Fibroblast of lung (primary cell): ENCODE measurements at regions not wholly inside any gene's neighbourhood (a gene's known extent, or its start where the extent isn't known, plus 50 kb on each side); places are given as distances from the start of the nearest gene placed in this dataset.

Source experiments
- DNase-seq, 2 donors: peaks; one replicate each; pipeline versions ENCODE4 v3.0.0 to v3.0.0-alpha.2; 2010; ENCODE audit warnings: low read depth in 2 of 2
- H2AFZ ChIP-seq: 2 replicates; pipeline ENCODE4 v1.5.1; 2012; ENCODE audit warnings: low read length, control low read depth, inconsistent platforms
- H3K27ac ChIP-seq: 2 replicates; pipeline ENCODE4 v1.5.1; 2011; ENCODE audit warnings: low read length, control low read depth; ENCODE audit not compliant: insufficient read depth
- H3K27me3 ChIP-seq: 2 replicates; pipeline ENCODE4 v1.5.1; 2011; ENCODE audit warnings: mild to moderate bottlenecking, low read length; ENCODE audit not compliant: control insufficient read depth, insufficient read depth
- H3K36me3 ChIP-seq: 2 replicates; pipeline ENCODE4 v1.5.1; 2011; ENCODE audit warnings: low read length; ENCODE audit not compliant: control insufficient read depth, insufficient read depth
- H3K4me1 ChIP-seq: 2 replicates; pipeline ENCODE4 v1.5.1; 2011; ENCODE audit warnings: low read length; ENCODE audit not compliant: control insufficient read depth, insufficient read depth; ENCODE audit errors: extremely low read depth
- H3K4me2 ChIP-seq: 2 replicates; pipeline ENCODE4 v1.5.1; 2011; ENCODE audit warnings: low read length, control low read depth; ENCODE audit not compliant: insufficient read depth; ENCODE audit errors: extremely low read depth
- H3K4me3 ChIP-seq, 4 experiments: fragments of 200-600 bp in 1 of 4; sonication (generic) in 1 of 4; replicated peaks in 1 of 4; 2 replicates each; pipeline ENCODE4 v1.5.1; 2011 to 2016; ENCODE audit warnings: low read length in 4 of 4, low read depth in 3 of 4, mild to moderate bottlenecking in 3 of 4, control low read depth in 2 of 4, inconsistent platforms in 1 of 4, mixed read lengths in 1 of 4; ENCODE audit not compliant: insufficient read depth in 1 of 4; ENCODE audit errors: control extremely low read depth in 1 of 4
- H3K79me2 ChIP-seq: 2 replicates; pipeline ENCODE4 v1.5.1; 2012; ENCODE audit warnings: mild to moderate bottlenecking, low read length, inconsistent platforms; ENCODE audit not compliant: control insufficient read depth, insufficient read depth
- H3K9ac ChIP-seq: 2 replicates; pipeline ENCODE4 v1.5.1; 2011; ENCODE audit warnings: mild to moderate bottlenecking, low read length, control low read depth; ENCODE audit not compliant: insufficient read depth
- H3K9me3 ChIP-seq: 2 replicates; pipeline ENCODE4 v1.5.1; 2012; ENCODE audit warnings: low read depth, low read length; ENCODE audit not compliant: control insufficient read depth, insufficient read depth
- H4K20me1 ChIP-seq: 2 replicates; pipeline ENCODE4 v1.5.1; 2011; ENCODE audit warnings: low read length; ENCODE audit not compliant: control insufficient read depth, insufficient read depth; ENCODE audit errors: extremely low read depth
- EZH2 ChIP-seq: IDR thresholded peaks from 2 replicates; pipeline ENCODE4 v1.5.1; 2012; ENCODE audit warnings: low read length, control low read depth, mild to moderate bottlenecking; ENCODE audit errors: missing control alignments
- TF ChIP-seq, protein P1 (sequence below), 2 donors: IDR thresholded peaks in 1 of 2; conservative IDR thresholded peaks in 1 of 2; 1 replicate in 1 of 2; 2 replicates in 1 of 2; pipeline ENCODE4 v1.5.1; 2011 to 2012; ENCODE audit warnings: low read length in 2 of 2, control low read depth in 1 of 2, inconsistent platforms in 1 of 2, low read depth in 1 of 2, mild to moderate bottlenecking in 1 of 2

DNA sequence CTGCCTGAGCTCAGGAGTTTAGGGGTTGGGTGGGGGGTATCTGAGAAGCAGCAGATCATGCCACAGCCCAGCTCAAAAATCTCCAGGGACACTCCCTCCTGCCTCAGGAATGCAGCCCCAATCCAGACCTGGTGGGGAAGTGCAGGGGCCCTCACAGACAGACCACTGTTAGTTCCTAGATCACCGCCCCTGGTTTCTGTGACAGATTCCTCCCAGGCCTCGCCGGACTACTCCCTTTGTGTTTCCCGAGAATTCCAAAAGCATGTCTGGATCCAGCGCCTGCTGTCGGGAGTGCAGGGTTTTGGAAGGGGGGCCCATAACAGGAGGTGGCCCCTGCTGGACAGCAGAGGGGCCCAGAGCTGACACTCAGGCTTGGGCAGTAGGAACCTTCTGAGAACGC is 74.5 kb downstream of the CTSL start:
- H3K27ac ChIP-seq = no peak overlapping the region
- H3K4me3 ChIP-seq = no peak overlapping the region
- H3K36me3 ChIP-seq = no peaks in the 10 kb centered on the region
- no peaks in the 10 kb centered on the region for H3K9me3 ChIP-seq
- no peak for TF ChIP-seq EZH2
- TF ChIP-seq, protein P1, sequence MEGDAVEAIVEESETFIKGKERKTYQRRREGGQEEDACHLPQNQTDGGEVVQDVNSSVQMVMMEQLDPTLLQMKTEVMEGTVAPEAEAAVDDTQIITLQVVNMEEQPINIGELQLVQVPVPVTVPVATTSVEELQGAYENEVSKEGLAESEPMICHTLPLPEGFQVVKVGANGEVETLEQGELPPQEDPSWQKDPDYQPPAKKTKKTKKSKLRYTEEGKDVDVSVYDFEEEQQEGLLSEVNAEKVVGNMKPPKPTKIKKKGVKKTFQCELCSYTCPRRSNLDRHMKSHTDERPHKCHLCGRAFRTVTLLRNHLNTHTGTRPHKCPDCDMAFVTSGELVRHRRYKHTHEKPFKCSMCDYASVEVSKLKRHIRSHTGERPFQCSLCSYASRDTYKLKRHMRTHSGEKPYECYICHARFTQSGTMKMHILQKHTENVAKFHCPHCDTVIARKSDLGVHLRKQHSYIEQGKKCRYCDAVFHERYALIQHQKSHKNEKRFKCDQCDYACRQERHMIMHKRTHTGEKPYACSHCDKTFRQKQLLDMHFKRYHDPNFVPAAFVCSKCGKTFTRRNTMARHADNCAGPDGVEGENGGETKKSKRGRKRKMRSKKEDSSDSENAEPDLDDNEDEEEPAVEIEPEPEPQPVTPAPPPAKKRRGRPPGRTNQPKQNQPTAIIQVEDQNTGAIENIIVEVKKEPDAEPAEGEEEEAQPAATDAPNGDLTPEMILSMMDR (conservative IDR thresholded peaks at IDR 0.05 in 1 of 2, IDR thresholded peaks at IDR 0.05 in 1 of 2; ENCODE audit: low read depth in 1 of 2, low read length in 2 of 2) = no peak
- no peak overlapping the region for H2AFZ ChIP-seq
- no peaks in the 10 kb centered on the region for H4K20me1 ChIP-seq
- no peaks in the 10 kb centered on the region for H3K4me1 ChIP-seq
- no peak overlapping the region for H3K9ac ChIP-seq
- H3K4me2 ChIP-seq = no peak overlapping the region
- DNase-seq = no peak
- H3K79me2 ChIP-seq = no peaks in the 10 kb centered on the region
- H3K27me3 ChIP-seq = peaks cover 4% of the 10 kb centered on the region

DNA sequence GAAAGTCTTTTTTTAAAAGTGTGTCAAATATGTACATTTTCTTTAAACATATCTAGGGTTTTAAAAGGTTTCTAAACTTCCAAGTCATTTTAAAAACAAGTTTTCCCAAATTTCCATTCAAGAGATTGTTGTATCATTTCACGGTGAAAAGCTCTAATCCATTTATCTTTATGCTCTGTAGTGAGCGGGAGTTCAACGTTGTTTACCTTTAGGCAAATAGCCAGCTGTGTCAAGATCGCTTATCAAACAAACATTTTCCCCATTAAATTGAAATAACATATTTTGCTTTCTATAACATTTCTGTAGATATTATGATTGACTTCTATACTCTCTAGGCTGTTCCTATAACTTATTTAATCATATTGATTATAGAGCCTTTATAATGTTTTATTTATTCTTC is 75.1 kb downstream of the CTSL start:
- no peak overlapping the region for H2AFZ ChIP-seq
- H3K27ac ChIP-seq = no peak overlapping the region
- H4K20me1 ChIP-seq = no peaks in the 10 kb centered on the region
- H3K4me2 ChIP-seq = no peak overlapping the region
- peaks cover 4% of the 10 kb centered on the region for H3K27me3 ChIP-seq
- H3K9me3 ChIP-seq = no peaks in the 10 kb centered on the region
- H3K36me3 ChIP-seq = no peaks in the 10 kb centered on the region
- H3K4me3 ChIP-seq = no peak overlapping the region
- TF ChIP-seq, protein P1 (conservative IDR thresholded peaks at IDR 0.05 in 1 of 2, IDR thresholded peaks at IDR 0.05 in 1 of 2; ENCODE audit: low read depth in 1 of 2, low read length in 2 of 2) = no peak
- TF ChIP-seq EZH2 = no peak
- no peak overlapping the region for H3K9ac ChIP-seq
- DNase-seq = no peak
- no peaks in the 10 kb centered on the region for H3K79me2 ChIP-seq
- H3K4me1 ChIP-seq = no peaks in the 10 kb centered on the region

DNA sequence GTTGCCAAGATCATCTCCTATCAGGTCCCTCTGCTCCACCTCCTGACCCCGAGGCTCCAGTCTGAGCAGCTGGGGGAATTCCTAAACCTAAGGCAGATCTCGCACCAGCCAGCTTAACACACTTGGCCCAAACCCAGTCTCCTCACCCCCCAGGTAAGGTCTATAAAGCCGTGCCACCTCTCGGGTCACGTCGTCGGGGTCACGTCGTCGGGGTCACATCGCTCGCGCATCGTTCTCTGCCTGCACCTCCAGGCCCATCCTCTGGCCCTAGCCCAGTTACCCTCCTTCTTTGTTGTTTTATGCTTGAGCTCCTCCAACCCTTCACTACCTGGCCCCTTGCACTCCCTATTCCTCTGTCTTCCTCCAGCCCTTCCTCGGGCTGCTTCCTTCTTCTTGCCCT is 77.2 kb downstream of the CTSL start:
- Histone ChIP-seq H3K79me2 (no peaks in the 10 kb centered on the region), H3K4me3 (no peak overlapping the region), H3K9ac (no peak overlapping the region), H3K4me1 (no peaks in the 10 kb centered on the region), H4K20me1 (no peaks in the 10 kb centered on the region), H2AFZ (no peak overlapping the region), H3K27ac (no peak overlapping the region), H3K4me2 (no peak overlapping the region), H3K9me3 (no peaks in the 10 kb centered on the region), H3K27me3 (peaks cover 4% of the 10 kb centered on the region), H3K36me3 (no peaks in the 10 kb centered on the region)
- no peak for TF ChIP-seq EZH2
- TF ChIP-seq, protein P1 (conservative IDR thresholded peaks at IDR 0.05 in 1 of 2, IDR thresholded peaks at IDR 0.05 in 1 of 2; ENCODE audit: low read depth in 1 of 2, low read length in 2 of 2) = no peak
- no peak for DNase-seq
